ENCODE measurements at regions not wholly inside any gene's neighbourhood (a gene's known extent, or its start where the extent isn't known, plus 50 kb on each side); places are given as distances from the start of the nearest gene placed in this dataset.
A peak's percentile ranks its signal among the peaks of the same experiment; 100 is the strongest.

- DNase-seq (ENCODE audit: low read depth in 1 of 2, low spot score in 1 of 2): no peak
- TF ChIP-seq, protein P1, sequence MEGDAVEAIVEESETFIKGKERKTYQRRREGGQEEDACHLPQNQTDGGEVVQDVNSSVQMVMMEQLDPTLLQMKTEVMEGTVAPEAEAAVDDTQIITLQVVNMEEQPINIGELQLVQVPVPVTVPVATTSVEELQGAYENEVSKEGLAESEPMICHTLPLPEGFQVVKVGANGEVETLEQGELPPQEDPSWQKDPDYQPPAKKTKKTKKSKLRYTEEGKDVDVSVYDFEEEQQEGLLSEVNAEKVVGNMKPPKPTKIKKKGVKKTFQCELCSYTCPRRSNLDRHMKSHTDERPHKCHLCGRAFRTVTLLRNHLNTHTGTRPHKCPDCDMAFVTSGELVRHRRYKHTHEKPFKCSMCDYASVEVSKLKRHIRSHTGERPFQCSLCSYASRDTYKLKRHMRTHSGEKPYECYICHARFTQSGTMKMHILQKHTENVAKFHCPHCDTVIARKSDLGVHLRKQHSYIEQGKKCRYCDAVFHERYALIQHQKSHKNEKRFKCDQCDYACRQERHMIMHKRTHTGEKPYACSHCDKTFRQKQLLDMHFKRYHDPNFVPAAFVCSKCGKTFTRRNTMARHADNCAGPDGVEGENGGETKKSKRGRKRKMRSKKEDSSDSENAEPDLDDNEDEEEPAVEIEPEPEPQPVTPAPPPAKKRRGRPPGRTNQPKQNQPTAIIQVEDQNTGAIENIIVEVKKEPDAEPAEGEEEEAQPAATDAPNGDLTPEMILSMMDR (IDR thresholded peaks at IDR 0.05; ENCODE audit: low read depth, low read length): no peak
- no peaks in the 10 kb centered on the region for H3K36me3 ChIP-seq
- no peak overlapping the region for H3K4me3 ChIP-seq
- no peaks in the 10 kb centered on the region for H3K9me3 ChIP-seq (ENCODE audit: low read depth)
- no peak overlapping the region for H3K27ac ChIP-seq
- peaks cover 3% of the 10 kb centered on the region for H3K4me1 ChIP-seq (ENCODE audit: low read depth)
- no peaks in the 10 kb centered on the region for H3K27me3 ChIP-seq
Measured at GRCh38 chr13:87128491-87128890, 542.7 kb upstream of the SLITRK5 start.

GRCh38 chr13:87129602-87130300, 541.4 kb upstream of the SLITRK5 start:
- DNase-seq (ENCODE audit: low read depth in 1 of 2, low spot score in 1 of 2): peak in 1 of 2 donors; percentile 13
- Histone ChIP-seq H3K36me3 (no peaks in the 10 kb centered on the region), H3K4me3 (no peak overlapping the region), H3K9me3 (ENCODE audit: low read depth) (no peaks in the 10 kb centered on the region), H3K4me1 (ENCODE audit: low read depth) (peaks cover 3% of the 10 kb centered on the region), H3K27ac (no peak overlapping the region), H3K27me3 (no peaks in the 10 kb centered on the region)
- TF ChIP-seq, protein P1 (IDR thresholded peaks at IDR 0.05; ENCODE audit: low read depth, low read length): no peak

DNA sequence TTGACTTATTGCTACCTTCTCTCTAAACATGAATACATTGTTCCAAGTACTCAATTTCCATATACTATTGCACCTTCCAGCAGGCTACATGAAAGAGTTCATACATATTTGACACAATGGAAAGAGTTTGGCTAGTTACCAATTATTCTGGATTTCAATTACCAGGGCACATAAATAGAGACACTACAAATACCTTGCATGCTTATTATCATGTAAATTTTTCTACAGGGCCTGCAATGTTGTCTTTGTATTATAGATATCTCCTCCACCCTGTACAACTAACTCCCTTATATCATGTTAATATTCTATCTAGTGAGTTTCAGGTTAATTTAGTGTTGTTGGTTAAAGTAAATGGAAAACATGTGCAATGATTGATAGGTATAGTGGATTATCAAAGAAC, 540.7 kb upstream of the SLITRK5 start:
- H3K36me3 ChIP-seq: no peaks in the 10 kb centered on the region
- TF ChIP-seq, protein P1 (IDR thresholded peaks at IDR 0.05; ENCODE audit: low read depth, low read length): no peak
- H3K27me3 ChIP-seq: no peaks in the 10 kb centered on the region
- H3K4me1 ChIP-seq (ENCODE audit: low read depth): peaks cover 3% of the 10 kb centered on the region
- H3K9me3 ChIP-seq (ENCODE audit: low read depth): no peaks in the 10 kb centered on the region
- DNase-seq (ENCODE audit: low read depth in 1 of 2, low spot score in 1 of 2): no peak
- H3K27ac ChIP-seq: no peak overlapping the region
- H3K4me3 ChIP-seq: no peak overlapping the region

DNA sequence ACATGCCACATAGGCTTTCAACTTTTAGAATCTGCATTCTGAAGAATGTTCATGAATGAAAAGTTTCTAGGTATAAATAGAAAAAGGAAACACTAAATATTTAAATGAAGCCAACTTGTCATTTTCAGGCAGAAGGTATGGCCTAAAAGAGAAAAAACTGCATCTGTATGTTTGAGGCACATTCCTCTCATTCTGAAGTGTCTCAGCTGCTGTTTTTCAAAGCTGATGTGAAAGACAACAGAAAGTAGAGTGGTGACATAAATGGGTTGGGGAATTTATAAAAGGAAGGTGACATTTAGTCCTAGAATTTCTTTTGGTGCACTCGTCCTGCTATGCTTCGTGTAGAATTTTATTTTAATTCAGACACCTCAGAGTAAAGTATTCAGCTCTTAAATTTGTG, 539.6 kb upstream of the SLITRK5 start:
- no peaks in the 10 kb centered on the region for H3K36me3 ChIP-seq
- H3K4me3 ChIP-seq: no peak overlapping the region
- no peaks in the 10 kb centered on the region for H3K9me3 ChIP-seq (ENCODE audit: low read depth)
- peaks cover 3% of the 10 kb centered on the region for H3K4me1 ChIP-seq (ENCODE audit: low read depth)
- no peak for DNase-seq (ENCODE audit: low read depth in 1 of 2, low spot score in 1 of 2)
- H3K27ac ChIP-seq: no peak overlapping the region
- TF ChIP-seq, protein P1 (IDR thresholded peaks at IDR 0.05; ENCODE audit: low read depth, low read length): no peak
- H3K27me3 ChIP-seq: no peaks in the 10 kb centered on the region

DNA sequence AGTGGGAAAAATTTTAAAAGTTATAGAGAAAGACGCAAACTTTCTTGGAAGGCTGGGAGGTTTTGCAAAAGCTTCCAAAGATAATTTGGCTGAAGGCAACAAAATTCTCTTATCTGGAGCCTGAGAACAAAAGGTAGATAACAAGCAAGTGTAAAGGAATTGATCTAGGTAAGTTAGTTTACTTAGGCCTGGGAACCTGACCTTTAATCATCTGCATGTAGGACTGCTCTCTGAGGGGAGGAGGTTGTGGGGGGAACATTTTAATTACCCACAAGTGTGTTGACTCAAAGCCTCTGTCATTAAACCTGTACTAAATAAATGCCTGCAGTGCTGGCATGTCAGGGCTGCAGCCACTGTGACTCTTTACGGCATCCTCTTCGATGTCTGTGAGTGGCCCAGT, 532.3 kb upstream of the SLITRK5 start:
- H3K27ac ChIP-seq: no peak overlapping the region
- H3K9me3 ChIP-seq (ENCODE audit: low read depth): no peaks in the 10 kb centered on the region
- TF ChIP-seq, protein P1 (IDR thresholded peaks at IDR 0.05; ENCODE audit: low read depth, low read length): no peak
- no peak for DNase-seq (ENCODE audit: low read depth in 1 of 2, low spot score in 1 of 2)
- no peak overlapping the region for H3K4me3 ChIP-seq
- no peaks in the 10 kb centered on the region for H3K36me3 ChIP-seq
- no peaks in the 10 kb centered on the region for H3K4me1 ChIP-seq (ENCODE audit: low read depth)
- H3K27me3 ChIP-seq: no peaks in the 10 kb centered on the region

Measured in cardiac muscle cell (in vitro differentiated cells and primary cell).